NCI-H1417 (cell line): ENCODE measurements at regions not wholly inside any gene's neighbourhood (a gene's known extent, or its start where the extent isn't known, plus 50 kb on each side); places are given as distances from the start of the nearest gene placed in this dataset.
"Not testable (repeated sequence)": the region's sequence is repeated elsewhere in the genome, so short reads cannot be mapped to it uniquely, and the experiment has no call there.

Source experiments
- DNase-seq, 3 experiments: peaks; one replicate each; lab custom pipeline; 2025; lab: John Stamatoyannopoulos, UW

GRCh38 chr2:123485056-123485455 is 540.0 kb upstream of the CNTNAP5 start:
- DNase-seq, result no peak

GRCh38 chr2:123493687-123494086 is 531.4 kb upstream of the CNTNAP5 start:
- no peak for DNase-seq

GRCh38 chr2:123495241-123495640 is 529.8 kb upstream of the CNTNAP5 start:
- DNase-seq, result no peak

GRCh38 chr2:123500346-123500745 is 524.7 kb upstream of the CNTNAP5 start:
- DNase-seq, result no peak

GRCh38 chr2:123500988-123501387 is 524.1 kb upstream of the CNTNAP5 start:
- no peak for DNase-seq

- DNase-seq, result no peak
These were observed 522.2 kb upstream of the CNTNAP5 start for GRCh38 chr2:123502931-123503330.

- no peak for DNase-seq
These were observed 512.5 kb upstream of the CNTNAP5 start for GRCh38 chr2:123512547-123512946.

- DNase-seq, result no peak
These were observed 511.7 kb upstream of the CNTNAP5 start for GRCh38 chr2:123513351-123513750.

- DNase-seq, result no peak
These were observed 510.4 kb upstream of the CNTNAP5 start for GRCh38 chr2:123514613-123515207.

- no peak for DNase-seq
These were observed 506.7 kb upstream of the CNTNAP5 start for GRCh38 chr2:123518367-123518766.

GRCh38 chr2:123521854-123522253 is 503.2 kb upstream of the CNTNAP5 start:
- DNase-seq, result no peak

- not testable (repeated sequence) for DNase-seq
These were observed 502.6 kb upstream of the CNTNAP5 start for GRCh38 chr2:123522498-123522897.

GRCh38 chr2:123528996-123529707 is 495.9 kb upstream of the CNTNAP5 start:
- DNase-seq, result no peak

- DNase-seq, result no peak
These were observed 495.1 kb upstream of the CNTNAP5 start for GRCh38 chr2:123530004-123530403.

GRCh38 chr2:123532126-123532525 is 493.0 kb upstream of the CNTNAP5 start:
- no peak for DNase-seq

GRCh38 chr2:123532994-123533393 is 492.1 kb upstream of the CNTNAP5 start:
- no peak for DNase-seq

GRCh38 chr2:123540291-123540690 is 484.8 kb upstream of the CNTNAP5 start:
- no peak for DNase-seq

- no peak for DNase-seq
These were observed 478.7 kb upstream of the CNTNAP5 start for GRCh38 chr2:123546353-123546752.

GRCh38 chr2:123563515-123563914 is 461.6 kb upstream of the CNTNAP5 start:
- no peak for DNase-seq

- DNase-seq, result no peak
These were observed 458.7 kb upstream of the CNTNAP5 start for GRCh38 chr2:123566291-123566946.

- DNase-seq, result no peak
These were observed 447.1 kb upstream of the CNTNAP5 start for GRCh38 chr2:123578016-123578415.

- no peak for DNase-seq
These were observed 428.5 kb upstream of the CNTNAP5 start for GRCh38 chr2:123596621-123597020.

- peak in 1 of 3 experiments; percentile 44 for DNase-seq
These were observed 427.1 kb upstream of the CNTNAP5 start for GRCh38 chr2:123597988-123598387.
